ENCODE measurements at regions not wholly inside any gene's neighbourhood (a gene's known extent, or its start where the extent isn't known, plus 50 kb on each side); places are given as distances from the start of the nearest gene placed in this dataset.

DNA sequence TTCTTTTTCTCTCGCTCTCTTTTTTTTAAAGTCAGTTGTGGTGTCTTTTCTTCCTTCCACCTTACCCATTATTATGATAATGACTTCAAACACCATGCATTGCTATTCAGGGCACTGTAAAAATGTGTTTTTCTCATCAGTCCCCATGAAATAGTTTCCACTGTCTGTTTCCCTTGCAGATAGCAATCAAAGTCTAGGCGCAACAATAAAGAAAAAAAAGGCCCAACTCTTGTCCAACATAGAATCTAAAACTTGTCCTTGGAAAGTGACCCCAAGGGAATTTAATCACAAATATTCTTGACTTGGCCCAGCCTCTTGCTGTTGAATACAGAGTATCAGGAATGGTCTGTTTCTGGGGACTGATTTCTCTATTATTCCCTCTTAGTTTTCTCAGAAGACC, 382.5 kb downstream of the PLPP3 start:
- H3K4me3 ChIP-seq (replicated peaks; ENCODE audit: low read depth, low read length): no peak overlapping the region

GRCh38 chr1:56194701-56195300, 384.6 kb downstream of the PLPP3 start:
- no peaks in the 10 kb centered on the region for H3K36me3 ChIP-seq (ENCODE audit: control insufficient read depth, insufficient read depth, low read length)
- no peaks in the 10 kb centered on the region for H3K27me3 ChIP-seq (replicated peaks; ENCODE audit: control insufficient read depth, insufficient read depth, low read length)
- TF ChIP-seq CTCF (IDR thresholded peaks at IDR 0.05; ENCODE audit: insufficient read depth, low read length, poor library complexity, severe bottlenecking): no peak
- no peak overlapping the region for H3K4me3 ChIP-seq (replicated peaks; ENCODE audit: low read depth, low read length)
- DNase-seq (ENCODE audit: extremely low read depth, insufficient read length): no peak

More for the DNA sequence above, 382.5 kb downstream of the PLPP3 start:
- no peak for DNase-seq (ENCODE audit: extremely low read depth, insufficient read length)
- Histone ChIP-seq H3K36me3 (ENCODE audit: control insufficient read depth, insufficient read depth, low read length) (no peaks in the 10 kb centered on the region), H3K27me3 (replicated peaks; ENCODE audit: control insufficient read depth, insufficient read depth, low read length) (no peaks in the 10 kb centered on the region)
- TF ChIP-seq CTCF (IDR thresholded peaks at IDR 0.05; ENCODE audit: insufficient read depth, low read length, poor library complexity, severe bottlenecking): no peak

DNA sequence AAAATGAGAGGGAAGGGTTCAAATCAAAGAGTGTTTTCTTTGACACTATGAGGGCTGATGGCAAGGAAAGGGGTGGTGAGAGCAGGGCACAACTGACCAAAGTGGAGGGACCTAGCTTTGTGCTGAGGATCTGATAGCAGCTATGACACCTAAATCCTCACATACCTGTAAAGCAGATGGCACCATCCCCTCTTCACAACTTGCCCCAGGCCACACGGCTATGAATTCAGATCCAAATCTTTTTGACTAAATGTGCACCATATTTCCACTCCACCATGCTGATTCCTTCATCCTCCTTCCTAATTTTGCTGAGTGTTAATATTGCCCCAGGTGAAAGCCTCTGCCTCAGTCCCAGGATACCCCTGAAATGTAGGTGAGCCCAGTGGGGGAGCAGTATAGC, 385.7 kb downstream of the PLPP3 start:
- Histone ChIP-seq H3K27me3 (replicated peaks; ENCODE audit: control insufficient read depth, insufficient read depth, low read length) (no peaks in the 10 kb centered on the region), H3K4me3 (replicated peaks; ENCODE audit: low read depth, low read length) (no peak overlapping the region), H3K36me3 (ENCODE audit: control insufficient read depth, insufficient read depth, low read length) (no peaks in the 10 kb centered on the region)
- DNase-seq (ENCODE audit: extremely low read depth, insufficient read length): no peak
- no peak for TF ChIP-seq CTCF (IDR thresholded peaks at IDR 0.05; ENCODE audit: insufficient read depth, low read length, poor library complexity, severe bottlenecking)

DNA sequence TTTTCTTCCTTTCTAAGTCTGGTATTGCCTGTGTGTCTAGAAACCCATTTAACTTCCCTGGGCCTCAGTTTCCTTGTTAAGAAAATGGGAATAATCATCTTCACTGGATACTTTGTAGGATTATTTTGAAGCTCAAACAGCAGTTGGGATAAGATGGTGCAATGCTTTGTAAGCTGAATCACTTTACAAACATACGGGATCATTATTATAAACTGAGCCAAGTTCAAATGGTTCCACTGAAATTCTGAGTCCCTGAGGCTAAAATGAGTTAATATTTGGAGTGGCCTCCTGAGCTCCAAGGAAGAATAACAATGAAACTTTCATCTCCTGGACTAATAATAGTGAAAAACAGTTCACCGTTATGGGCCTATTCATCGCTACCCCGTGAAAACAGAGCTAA, 388.0 kb downstream of the PLPP3 start:
- Histone ChIP-seq H3K27me3 (replicated peaks; ENCODE audit: control insufficient read depth, insufficient read depth, low read length) (no peaks in the 10 kb centered on the region; the same call in 1 of the 2 replicates), H3K36me3 (ENCODE audit: control insufficient read depth, insufficient read depth, low read length) (no peaks in the 10 kb centered on the region), H3K4me3 (replicated peaks; ENCODE audit: low read depth, low read length) (no peak overlapping the region)
- DNase-seq (ENCODE audit: extremely low read depth, insufficient read length): no peak
- no peak for TF ChIP-seq CTCF (IDR thresholded peaks at IDR 0.05; ENCODE audit: insufficient read depth, low read length, poor library complexity, severe bottlenecking)

DNA sequence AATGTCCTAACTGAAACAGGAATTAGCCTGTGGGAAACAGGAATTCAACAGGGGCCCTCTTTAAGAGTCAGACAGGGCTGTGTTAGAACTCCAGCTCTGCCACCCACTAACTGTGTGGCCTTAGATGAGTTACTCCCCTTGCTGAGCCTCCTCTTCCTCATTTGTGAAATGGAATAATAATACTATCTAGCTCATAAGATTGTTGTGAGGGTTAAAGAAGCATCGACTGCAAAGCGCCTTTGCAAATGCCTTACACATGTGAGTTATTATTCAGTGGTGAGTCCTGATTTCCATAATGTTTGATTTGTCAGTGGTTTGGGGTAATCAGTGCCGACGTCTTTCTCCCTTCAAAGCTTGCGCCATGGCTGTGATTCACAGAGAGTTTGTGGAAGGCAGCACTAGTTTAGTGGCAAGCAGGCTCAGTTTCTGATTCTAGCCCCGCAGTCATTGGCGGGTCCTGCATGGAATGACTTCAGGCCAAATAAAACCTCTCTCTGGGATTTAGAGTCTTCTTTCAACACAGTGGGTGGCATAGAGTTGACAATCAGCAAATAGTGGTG, 388.5 kb downstream of the PLPP3 start:
- no peak for TF ChIP-seq CTCF (IDR thresholded peaks at IDR 0.05; ENCODE audit: insufficient read depth, low read length, poor library complexity, severe bottlenecking)
- no peak for DNase-seq (ENCODE audit: extremely low read depth, insufficient read length)
- Histone ChIP-seq H3K27me3 (replicated peaks; ENCODE audit: control insufficient read depth, insufficient read depth, low read length) (no peaks in the 10 kb centered on the region; the same call in 1 of the 2 replicates), H3K36me3 (ENCODE audit: control insufficient read depth, insufficient read depth, low read length) (no peaks in the 10 kb centered on the region), H3K4me3 (replicated peaks; ENCODE audit: low read depth, low read length) (no peak overlapping the region)

All from GM06990 (cell line).